Amygdala (tissue), 56 donors: ENCODE measurements at regions not wholly inside any gene's neighbourhood (a gene's known extent, or its start where the extent isn't known, plus 50 kb on each side); places are given as distances from the start of the nearest gene placed in this dataset.
"Not testable (repeated sequence)": the region's sequence is repeated elsewhere in the genome, so short reads cannot be mapped to it uniquely, and the experiment has no call there.

Source experiments
- DNase-seq, 56 donors: peaks; one replicate each; lab custom pipeline; 2025; lab: John Stamatoyannopoulos, UW

DNA sequence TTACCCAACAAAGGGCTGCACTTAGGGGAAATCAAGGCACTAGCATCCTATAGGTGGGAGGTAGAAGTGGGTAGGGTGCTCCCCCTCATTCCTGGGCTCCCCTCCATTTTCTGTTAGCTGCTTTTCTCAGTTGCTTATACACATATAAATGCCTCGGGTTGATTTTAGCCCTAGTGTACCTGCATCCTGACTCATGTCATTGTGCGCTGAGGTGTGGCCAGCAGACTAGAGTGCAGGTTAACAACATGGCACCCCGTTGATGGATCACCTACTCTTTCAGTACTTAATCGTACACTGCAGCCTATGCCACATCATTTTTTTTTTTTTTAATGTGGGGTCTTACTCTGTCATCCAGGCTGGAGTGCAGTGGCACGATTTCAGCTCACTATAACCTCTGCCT, 144.0 kb upstream of the ITGB1 start:
- DNase-seq, result no peak

DNA sequence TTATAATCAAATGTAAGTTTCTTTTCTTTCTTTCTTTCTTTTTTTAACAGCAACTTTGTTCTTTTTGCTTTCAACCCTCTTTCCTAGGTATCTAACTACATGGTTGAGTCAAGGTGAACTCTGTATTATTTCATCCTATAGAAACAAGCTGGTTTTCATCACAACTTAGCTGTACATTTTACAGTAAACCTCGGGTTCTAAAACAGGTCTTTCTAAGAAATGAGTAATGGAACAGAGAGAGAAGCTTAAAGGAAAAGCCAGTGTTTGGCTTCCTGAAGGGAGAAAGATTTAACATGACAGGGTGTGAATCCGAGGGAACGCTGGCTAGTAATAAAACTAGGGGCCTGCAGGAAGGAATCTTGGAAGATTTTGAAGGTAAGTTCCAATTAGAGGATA, 143.4 kb upstream of the ITGB1 start:
- no peak for DNase-seq

GRCh38 chr10:33100781-33101391, 142.9 kb upstream of the ITGB1 start:
- DNase-seq, result no peak

- DNase-seq, result no peak
Measured at GRCh38 chr10:33099748-33100147, 141.7 kb upstream of the ITGB1 start.

DNA sequence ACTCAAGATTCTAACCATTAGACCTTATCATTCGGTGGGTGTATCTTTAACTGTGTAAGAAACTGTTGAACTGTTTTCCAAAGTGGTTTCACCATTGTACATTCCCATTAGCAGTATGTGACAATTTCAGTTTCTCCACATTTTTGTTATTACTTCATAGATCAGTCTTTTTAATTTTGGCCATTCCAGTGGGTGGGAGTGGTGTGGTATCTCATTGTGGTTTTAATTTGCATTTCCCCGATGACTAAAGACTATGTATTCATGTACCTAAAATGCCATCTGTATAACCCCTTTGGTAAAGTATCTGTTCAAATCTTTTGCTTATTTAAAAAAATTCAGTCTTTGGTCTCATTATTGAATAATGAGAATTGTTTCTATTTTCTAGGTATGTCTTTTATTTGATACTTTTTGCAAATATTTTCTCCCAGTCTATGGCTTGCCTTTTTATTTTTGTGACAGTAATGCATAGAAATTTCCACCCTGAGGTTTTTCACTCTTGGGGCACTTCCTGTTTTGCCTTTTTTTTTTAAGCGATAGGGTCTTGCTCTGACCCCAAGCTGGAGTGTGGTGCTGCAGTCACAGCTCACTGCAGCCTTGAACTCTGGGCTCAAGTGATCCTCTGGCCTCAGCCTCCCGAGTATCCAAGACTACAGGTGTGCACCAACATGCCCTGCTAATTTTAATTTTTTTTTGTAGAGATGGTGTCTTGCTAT, 141.1 kb upstream of the ITGB1 start:
- no peak for DNase-seq

DNA sequence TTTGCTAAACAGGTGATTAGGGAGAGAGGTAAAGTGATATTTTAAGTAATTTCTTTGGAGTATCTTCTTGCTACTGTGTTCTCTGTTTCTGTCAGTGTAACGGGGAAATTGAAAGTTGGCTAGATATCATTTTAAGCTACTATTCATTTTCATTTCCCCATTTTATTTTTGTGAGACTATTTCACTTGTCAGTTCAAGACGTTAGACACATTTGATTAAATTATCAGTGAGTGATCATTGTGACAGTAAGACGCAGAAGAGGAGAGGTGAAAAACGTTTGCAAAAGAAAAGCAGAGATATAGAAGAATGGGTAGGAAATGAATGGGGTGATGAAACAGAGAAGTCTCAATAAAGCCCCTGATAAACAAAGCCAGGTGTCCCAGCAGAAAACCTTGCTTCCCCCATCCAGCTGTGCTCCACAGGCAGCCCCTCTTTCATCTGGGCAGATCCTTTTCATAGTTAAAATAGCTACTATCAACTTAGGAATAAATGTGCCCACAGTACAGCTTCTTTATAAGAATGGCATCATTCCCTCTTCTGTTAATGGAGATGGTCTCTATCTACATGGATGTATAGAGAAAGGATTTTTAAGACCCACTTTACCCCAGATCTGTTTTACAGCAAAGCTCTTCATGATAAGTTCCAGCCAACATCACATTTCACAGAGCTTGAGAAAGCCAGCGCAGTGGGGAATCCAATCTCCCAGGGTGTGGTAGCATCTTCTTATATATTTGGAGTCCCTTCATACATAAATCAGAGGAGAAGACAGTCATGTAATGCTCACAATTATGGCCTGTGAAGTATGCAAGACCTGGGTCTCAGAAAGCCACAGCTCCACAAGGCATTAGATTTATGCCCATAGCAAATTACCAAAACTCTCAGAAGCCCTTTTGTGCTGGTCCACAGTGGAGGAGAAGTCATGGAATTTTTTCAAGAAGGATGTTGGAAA, 138.1 kb upstream of the ITGB1 start:
- no peak for DNase-seq

DNA sequence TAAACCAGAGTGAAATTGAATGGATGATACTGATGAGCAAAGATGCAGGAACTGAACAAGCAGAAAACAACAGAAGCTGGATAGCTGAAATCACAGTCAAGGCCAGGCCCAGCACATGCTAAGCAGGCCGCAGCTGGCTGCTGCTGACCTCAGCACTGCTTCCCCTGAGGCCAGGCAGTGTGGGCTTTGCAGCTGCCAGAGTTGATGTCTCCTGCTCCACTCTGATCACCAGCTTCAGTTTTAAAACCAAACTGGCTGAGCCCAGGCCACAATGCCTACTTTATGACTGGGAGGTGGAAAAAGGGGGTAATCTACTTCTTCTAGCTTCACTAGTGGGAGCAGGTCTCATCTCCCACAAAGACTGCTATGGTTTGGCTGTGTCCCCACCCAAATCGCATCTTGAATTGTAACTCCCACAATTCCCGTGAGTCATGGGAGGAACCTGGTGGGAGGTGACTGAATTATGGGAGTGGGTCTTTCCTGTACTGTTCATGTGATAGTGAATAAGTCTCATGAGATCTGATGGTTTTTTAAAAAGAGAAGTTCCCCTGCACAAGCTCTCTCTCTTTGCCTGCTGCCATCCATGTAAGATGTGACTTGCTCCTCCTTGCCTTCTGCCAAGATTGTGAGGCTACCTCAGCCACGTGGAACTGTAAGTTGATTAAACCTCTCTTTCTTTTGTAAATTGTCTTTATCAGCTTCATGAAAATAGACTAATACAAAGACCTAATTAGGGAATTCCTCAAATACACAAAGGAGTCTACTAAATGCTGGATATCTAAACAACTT, 136.4 kb upstream of the ITGB1 start:
- DNase-seq, result no peak

DNA sequence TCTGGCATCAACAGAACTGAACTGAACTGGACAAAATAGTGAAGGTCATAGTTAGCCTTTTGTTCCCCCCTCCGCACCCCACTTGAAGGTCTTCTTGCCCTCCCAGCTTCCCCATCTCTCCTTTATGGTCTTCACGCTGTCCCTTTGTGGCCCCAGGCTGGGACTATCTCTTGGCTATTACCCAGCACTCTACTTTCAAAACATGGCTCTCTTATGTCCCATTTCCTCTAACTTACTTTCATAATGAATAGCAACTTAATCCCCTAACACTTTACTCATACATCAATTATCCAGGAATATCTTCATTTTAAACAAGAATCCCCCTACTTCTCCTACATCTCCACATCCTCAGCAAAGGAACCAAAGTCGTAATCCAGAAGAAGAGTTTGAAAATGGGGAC, 135.3 kb upstream of the ITGB1 start:
- no peak for DNase-seq

DNA sequence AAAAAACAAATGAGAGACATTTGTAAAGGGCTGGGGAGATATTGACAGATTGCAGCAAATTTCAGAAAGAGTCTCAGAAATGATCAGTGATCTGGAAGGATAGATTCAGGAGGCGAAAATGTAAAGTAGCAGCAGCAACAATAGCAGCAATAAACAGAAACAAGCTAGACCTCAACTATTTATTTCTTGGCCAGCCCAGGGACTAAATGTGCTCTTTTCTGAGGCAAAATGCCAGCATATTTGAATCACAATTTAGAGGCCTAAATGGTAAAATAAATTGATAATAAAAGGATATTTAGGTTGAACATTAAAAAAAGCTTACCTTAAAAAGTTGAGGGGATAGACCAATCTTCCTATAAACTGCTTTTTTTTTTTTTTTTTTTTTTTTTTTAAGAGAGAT, 134.6 kb upstream of the ITGB1 start:
- DNase-seq, result no peak

- DNase-seq, result no peak
Measured at GRCh38 chr10:33091201-33091600, 133.2 kb upstream of the ITGB1 start.

GRCh38 chr10:33088990-33089389, 131.0 kb upstream of the ITGB1 start:
- DNase-seq, result no peak

DNA sequence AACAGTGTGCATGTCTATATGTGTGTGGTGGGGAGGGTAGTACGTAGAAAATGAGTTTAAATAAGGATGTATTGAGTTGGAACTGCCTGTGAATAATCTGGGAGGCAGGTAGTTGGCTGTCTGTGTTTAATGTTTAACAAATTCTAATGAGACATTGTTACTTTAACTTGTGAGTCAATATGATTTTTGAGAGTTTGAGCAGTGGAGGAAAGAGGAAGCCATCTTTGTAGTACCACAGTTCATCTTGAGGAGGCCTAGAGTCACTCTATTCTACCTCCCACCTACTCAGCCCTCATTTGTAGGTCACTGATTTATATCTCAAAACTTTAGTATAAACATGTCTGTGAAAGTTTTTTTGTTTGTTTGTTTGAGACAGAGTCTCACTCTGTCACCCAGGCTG, 129.9 kb upstream of the ITGB1 start:
- DNase-seq, result no peak

- DNase-seq, result no peak
Measured at GRCh38 chr10:33087152-33087551, 129.1 kb upstream of the ITGB1 start.

- no peak for DNase-seq
Measured at GRCh38 chr10:33086100-33086499, 128.1 kb upstream of the ITGB1 start.

DNA sequence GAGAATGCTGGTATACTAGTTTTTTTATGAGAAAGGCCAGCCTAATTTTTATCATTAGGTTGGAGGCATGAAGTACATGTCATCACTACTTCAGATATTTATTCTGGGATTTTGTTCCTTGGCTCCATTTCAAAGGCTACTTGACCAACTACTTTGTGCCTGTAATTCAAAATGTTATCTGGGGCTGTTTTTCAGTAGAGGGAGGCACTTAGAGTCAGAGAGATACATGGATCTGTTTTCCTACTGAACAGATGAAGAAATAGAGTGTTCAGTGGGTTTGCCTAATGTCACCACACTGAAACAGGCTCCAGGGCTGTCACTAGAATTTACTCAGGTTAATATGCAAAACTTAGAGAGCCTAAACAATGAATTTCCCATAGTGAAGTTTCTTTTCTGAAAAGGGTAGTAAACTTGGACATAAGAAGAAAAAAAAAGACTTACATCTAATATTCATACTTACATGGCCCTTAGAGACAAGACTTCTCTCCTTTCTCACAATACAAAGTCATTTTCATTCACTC, 127.3 kb upstream of the ITGB1 start:
- DNase-seq, result no peak

- DNase-seq, result no peak
Measured at GRCh38 chr10:33084453-33084852, 126.4 kb upstream of the ITGB1 start.

DNA sequence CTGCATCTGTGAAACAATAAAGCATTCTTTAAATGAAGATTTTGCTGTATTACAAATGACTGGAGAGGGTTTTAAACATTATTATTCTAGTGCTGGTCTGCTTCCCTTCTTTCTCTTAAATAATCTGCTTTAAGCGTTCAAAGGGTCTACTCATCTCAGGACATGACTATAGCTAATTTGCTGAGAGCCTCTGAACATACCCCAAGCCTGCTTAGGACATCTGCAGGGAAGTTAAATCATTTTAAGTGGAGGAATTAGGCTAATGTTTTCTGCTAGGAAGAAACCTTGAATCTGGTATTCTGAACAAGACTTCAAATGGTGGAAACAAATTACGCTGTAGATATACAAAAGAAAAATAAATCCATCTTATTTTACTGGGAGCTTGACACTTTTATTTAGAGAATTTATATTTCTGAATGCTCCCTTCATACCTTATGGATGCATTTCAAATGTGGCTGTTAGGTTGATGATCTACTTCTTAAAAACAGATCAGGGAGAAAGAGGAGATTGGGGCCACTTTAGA, 124.4 kb upstream of the ITGB1 start:
- DNase-seq, result no peak

DNA sequence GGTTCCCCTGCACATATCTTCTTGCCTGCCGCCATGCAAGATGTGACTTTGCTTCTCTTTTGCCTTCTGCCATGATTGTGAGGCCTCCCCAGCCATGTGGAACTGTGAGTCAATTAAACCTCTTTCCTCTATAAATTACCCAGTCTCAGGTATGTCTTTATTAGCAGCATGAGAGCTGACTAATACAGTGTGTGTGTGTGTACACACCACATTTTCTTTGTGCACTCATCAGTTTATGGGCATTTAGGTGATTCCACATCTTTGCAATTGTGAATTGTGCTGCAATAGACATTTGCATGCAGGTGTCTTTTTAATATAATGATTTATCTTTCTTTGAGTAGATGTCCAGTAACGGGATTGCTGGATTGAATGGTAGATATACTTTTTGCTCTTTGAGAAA, 122.4 kb upstream of the ITGB1 start:
- not testable (repeated sequence) for DNase-seq

DNA sequence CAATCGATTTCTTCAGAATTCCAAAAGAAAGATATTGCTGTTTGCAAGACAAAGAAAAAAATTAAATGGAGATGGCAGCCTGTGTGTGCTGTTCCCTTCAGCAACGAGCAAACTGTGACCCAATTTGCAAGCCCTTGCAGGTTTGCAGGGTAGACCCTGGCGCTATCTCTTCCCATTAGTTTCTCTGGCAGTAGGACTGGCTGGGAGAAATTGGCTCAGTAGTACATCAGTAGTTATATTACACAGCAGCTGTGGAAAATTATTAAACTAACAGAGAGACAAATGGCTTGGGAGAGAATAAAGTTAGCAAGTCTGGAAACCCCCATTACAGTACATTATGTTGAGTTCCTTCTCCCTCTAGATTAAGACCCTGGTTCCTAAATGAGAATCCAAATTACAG, 116.4 kb upstream of the ITGB1 start:
- DNase-seq, result no peak
